ENCODE measurements at regions not wholly inside any gene's neighbourhood (a gene's known extent, or its start where the extent isn't known, plus 50 kb on each side); places are given as distances from the start of the nearest gene placed in this dataset.

GRCh38 chrX:35670889-35671288, 127.3 kb upstream of the MAGEB16 start:
- H2BK12ac ChIP-seq (ENCODE audit: low read length) = no peak overlapping the region
- no peak overlapping the region for H2AFZ ChIP-seq (ENCODE audit: low read length)
- H2BK5ac ChIP-seq (ENCODE audit: low read length) = no peak overlapping the region
- no peaks in the 10 kb centered on the region for H3K27me3 ChIP-seq (ENCODE audit: control insufficient read depth in 3 of 3, insufficient read depth in 3 of 3, low read depth in 1 of 3, low read length in 3 of 3)
- no peak overlapping the region for H2BK15ac ChIP-seq (ENCODE audit: low read length)
- no peak overlapping the region for H3K14ac ChIP-seq (ENCODE audit: low read length)
- H3K9ac ChIP-seq (ENCODE audit: low read depth, low read length, poor library complexity) = no peak overlapping the region
- H3K36me3 ChIP-seq (replicated peaks in 1 of 2; ENCODE audit: control insufficient read depth in 2 of 2, insufficient read depth in 2 of 2, low read length in 2 of 2) = no peaks in the 10 kb centered on the region
- H2AK5ac ChIP-seq (ENCODE audit: low read depth, low read length) = no peak overlapping the region
- no peak overlapping the region for H3K23ac ChIP-seq (ENCODE audit: low read depth, low read length, poor library complexity)
- no peak overlapping the region for H2BK120ac ChIP-seq (ENCODE audit: low read depth, low read length)
- H3K4me1 ChIP-seq (ENCODE audit: control insufficient read depth in 2 of 2, insufficient read depth in 1 of 2, low read depth in 1 of 2, low read length in 2 of 2) = no peaks in the 10 kb centered on the region
- H3K4me3 ChIP-seq (ENCODE audit: low read length in 2 of 2) = no peak overlapping the region
- H3K4ac ChIP-seq (ENCODE audit: low read length) = no peak overlapping the region
- no peak overlapping the region for H4K8ac ChIP-seq (ENCODE audit: low read depth, low read length)
- DNase-seq (ENCODE audit: low spot score) = no peak
- no peak overlapping the region for H4K91ac ChIP-seq (ENCODE audit: low read depth, low read length, poor library complexity)
- H3K4me2 ChIP-seq (ENCODE audit: insufficient read depth, low read length, poor library complexity, severe bottlenecking) = no peak overlapping the region
- H3K27ac ChIP-seq (replicated peaks; ENCODE audit: low read length) = no peak overlapping the region
- H3K79me1 ChIP-seq (ENCODE audit: low read depth, low read length) = no peaks in the 10 kb centered on the region
- H3K9me3 ChIP-seq (replicated peaks in 1 of 2; ENCODE audit: control insufficient read depth in 2 of 2, insufficient read depth in 1 of 2, low read depth in 1 of 2, low read length in 2 of 2) = no peaks in the 10 kb centered on the region
- WGBS, 2 donors (ENCODE audit: extremely low coverage in 2 of 2, insufficient read length in 2 of 2, insufficient replicate concordance in 1 of 2) = no CpG with 5 or more reads among the region's 5 CpGs
- no peak overlapping the region for H3K18ac ChIP-seq (ENCODE audit: low read length)

- no peak overlapping the region for H2BK12ac ChIP-seq (ENCODE audit: low read length)
- H2BK120ac ChIP-seq (ENCODE audit: low read depth, low read length) = no peak overlapping the region
- H2AFZ ChIP-seq (ENCODE audit: low read length) = no peak overlapping the region
- WGBS, 2 donors (ENCODE audit: extremely low coverage in 2 of 2, insufficient read length in 2 of 2, insufficient replicate concordance in 1 of 2) = no CpG with 5 or more reads among the region's 2 CpGs
- H2AK5ac ChIP-seq (ENCODE audit: low read depth, low read length) = no peak overlapping the region
- H3K4me1 ChIP-seq (ENCODE audit: control insufficient read depth in 2 of 2, insufficient read depth in 1 of 2, low read depth in 1 of 2, low read length in 2 of 2) = no peaks in the 10 kb centered on the region
- no peak overlapping the region for H3K4me2 ChIP-seq (ENCODE audit: insufficient read depth, low read length, poor library complexity, severe bottlenecking)
- H3K27ac ChIP-seq (replicated peaks; ENCODE audit: low read length) = no peak overlapping the region
- no peaks in the 10 kb centered on the region for H3K9me3 ChIP-seq (replicated peaks in 1 of 2; ENCODE audit: control insufficient read depth in 2 of 2, insufficient read depth in 1 of 2, low read depth in 1 of 2, low read length in 2 of 2)
- no peak overlapping the region for H3K4ac ChIP-seq (ENCODE audit: low read length)
- H3K14ac ChIP-seq (ENCODE audit: low read length) = no peak overlapping the region
- H3K23ac ChIP-seq (ENCODE audit: low read depth, low read length, poor library complexity) = no peak overlapping the region
- no peaks in the 10 kb centered on the region for H3K79me1 ChIP-seq (ENCODE audit: low read depth, low read length)
- no peak overlapping the region for H2BK15ac ChIP-seq (ENCODE audit: low read length)
- H3K18ac ChIP-seq (ENCODE audit: low read length) = no peak overlapping the region
- no peak for DNase-seq (ENCODE audit: low spot score)
- no peaks in the 10 kb centered on the region for H3K36me3 ChIP-seq (replicated peaks in 1 of 2; ENCODE audit: control insufficient read depth in 2 of 2, insufficient read depth in 2 of 2, low read length in 2 of 2)
- H3K27me3 ChIP-seq (ENCODE audit: control insufficient read depth in 3 of 3, insufficient read depth in 3 of 3, low read depth in 1 of 3, low read length in 3 of 3) = no peaks in the 10 kb centered on the region
- H4K8ac ChIP-seq (ENCODE audit: low read depth, low read length) = no peak overlapping the region
- H4K91ac ChIP-seq (ENCODE audit: low read depth, low read length, poor library complexity) = no peak overlapping the region
- no peak overlapping the region for H3K4me3 ChIP-seq (ENCODE audit: low read length in 2 of 2)
- no peak overlapping the region for H3K9ac ChIP-seq (ENCODE audit: low read depth, low read length, poor library complexity)
- H2BK5ac ChIP-seq (ENCODE audit: low read length) = no peak overlapping the region
Measured at GRCh38 chrX:35675151-35675550, 123.0 kb upstream of the MAGEB16 start.

DNA sequence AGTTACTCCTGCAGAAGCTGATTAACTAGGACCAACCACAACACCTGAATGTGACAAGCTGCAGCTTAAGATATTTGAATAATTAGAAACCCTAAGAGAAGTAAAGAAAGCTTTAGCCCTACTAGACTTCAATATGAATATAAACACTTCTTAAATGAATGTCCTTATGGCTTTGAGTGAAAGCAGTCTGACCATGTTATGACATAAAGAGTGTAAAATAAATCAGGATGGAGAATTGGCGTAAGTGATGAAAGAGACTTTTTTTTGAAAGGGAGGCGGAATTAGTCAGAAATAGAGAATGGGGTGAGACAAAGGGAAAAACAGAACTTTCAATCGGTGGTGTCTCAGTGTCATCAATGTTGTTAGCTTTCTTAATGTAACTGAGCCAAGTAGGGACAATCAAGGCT, 117.2 kb upstream of the MAGEB16 start:
- Histone ChIP-seq H2BK120ac (ENCODE audit: low read depth, low read length) (no peak overlapping the region), H2BK15ac (ENCODE audit: low read length) (no peak overlapping the region), H3K9ac (ENCODE audit: low read depth, low read length, poor library complexity) (no peak overlapping the region), H3K4me2 (ENCODE audit: insufficient read depth, low read length, poor library complexity, severe bottlenecking) (no peak overlapping the region), H3K23ac (ENCODE audit: low read depth, low read length, poor library complexity) (no peak overlapping the region), H2BK5ac (ENCODE audit: low read length) (no peak overlapping the region), H3K14ac (ENCODE audit: low read length) (no peak overlapping the region), H4K8ac (ENCODE audit: low read depth, low read length) (no peak overlapping the region), H2BK12ac (ENCODE audit: low read length) (no peak overlapping the region), H3K4ac (ENCODE audit: low read length) (no peak overlapping the region), H3K9me3 (replicated peaks in 1 of 2; ENCODE audit: control insufficient read depth in 2 of 2, insufficient read depth in 1 of 2, low read depth in 1 of 2, low read length in 2 of 2) (no peaks in the 10 kb centered on the region), H3K4me3 (ENCODE audit: low read length in 2 of 2) (no peak overlapping the region), H3K27me3 (ENCODE audit: control insufficient read depth in 3 of 3, insufficient read depth in 3 of 3, low read depth in 1 of 3, low read length in 3 of 3) (no peaks in the 10 kb centered on the region), H3K18ac (ENCODE audit: low read length) (no peak overlapping the region), H3K79me1 (ENCODE audit: low read depth, low read length) (no peaks in the 10 kb centered on the region), H3K36me3 (replicated peaks in 1 of 2; ENCODE audit: control insufficient read depth in 2 of 2, insufficient read depth in 2 of 2, low read length in 2 of 2) (no peaks in the 10 kb centered on the region), H2AK5ac (ENCODE audit: low read depth, low read length) (no peak overlapping the region), H4K91ac (ENCODE audit: low read depth, low read length, poor library complexity) (no peak overlapping the region), H3K27ac (replicated peaks; ENCODE audit: low read length) (no peak overlapping the region), H3K4me1 (ENCODE audit: control insufficient read depth in 2 of 2, insufficient read depth in 1 of 2, low read depth in 1 of 2, low read length in 2 of 2) (no peaks in the 10 kb centered on the region), H2AFZ (ENCODE audit: low read length) (no peak overlapping the region)
- no peak for DNase-seq (ENCODE audit: low spot score)
- WGBS, 2 donors (ENCODE audit: extremely low coverage in 2 of 2, insufficient read length in 2 of 2, insufficient replicate concordance in 1 of 2) = no CpG with 5 or more reads among the region's 3 CpGs

DNA sequence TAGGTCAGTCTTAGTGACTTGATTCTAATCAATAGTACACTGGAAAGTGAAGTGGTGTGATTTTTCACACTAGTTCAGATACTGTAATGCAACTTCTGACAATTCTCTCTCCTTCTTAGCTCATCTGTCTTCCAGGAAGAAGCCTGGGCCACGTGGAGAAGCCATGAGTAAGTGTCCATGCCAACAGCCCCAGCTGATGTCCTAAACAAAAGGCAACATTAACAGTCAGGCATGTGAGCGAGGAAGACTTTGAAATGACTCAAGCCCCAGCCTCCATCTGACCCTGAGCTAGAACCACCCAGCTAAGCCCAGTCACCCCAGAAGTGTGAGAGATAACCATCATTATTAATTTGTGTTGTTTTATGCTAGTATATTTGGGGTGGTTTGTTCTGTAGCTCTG, 115.7 kb upstream of the MAGEB16 start:
- Histone ChIP-seq H3K9me3 (replicated peaks in 1 of 2; ENCODE audit: control insufficient read depth in 2 of 2, insufficient read depth in 1 of 2, low read depth in 1 of 2, low read length in 2 of 2) (no peaks in the 10 kb centered on the region), H2BK12ac (ENCODE audit: low read length) (no peak overlapping the region), H2BK120ac (ENCODE audit: low read depth, low read length) (no peak overlapping the region), H4K91ac (ENCODE audit: low read depth, low read length, poor library complexity) (no peak overlapping the region), H3K4me3 (ENCODE audit: low read length in 2 of 2) (no peak overlapping the region), H3K79me1 (ENCODE audit: low read depth, low read length) (no peaks in the 10 kb centered on the region), H3K4ac (ENCODE audit: low read length) (no peak overlapping the region), H3K4me2 (ENCODE audit: insufficient read depth, low read length, poor library complexity, severe bottlenecking) (no peak overlapping the region), H3K27me3 (ENCODE audit: control insufficient read depth in 3 of 3, insufficient read depth in 3 of 3, low read depth in 1 of 3, low read length in 3 of 3) (no peaks in the 10 kb centered on the region), H3K36me3 (replicated peaks in 1 of 2; ENCODE audit: control insufficient read depth in 2 of 2, insufficient read depth in 2 of 2, low read length in 2 of 2) (no peaks in the 10 kb centered on the region), H2BK15ac (ENCODE audit: low read length) (no peak overlapping the region), H3K9ac (ENCODE audit: low read depth, low read length, poor library complexity) (no peak overlapping the region), H3K4me1 (ENCODE audit: control insufficient read depth in 2 of 2, insufficient read depth in 1 of 2, low read depth in 1 of 2, low read length in 2 of 2) (no peaks in the 10 kb centered on the region), H3K27ac (replicated peaks; ENCODE audit: low read length) (no peak overlapping the region), H2BK5ac (ENCODE audit: low read length) (no peak overlapping the region), H2AFZ (ENCODE audit: low read length) (no peak overlapping the region), H3K23ac (ENCODE audit: low read depth, low read length, poor library complexity) (no peak overlapping the region), H3K18ac (ENCODE audit: low read length) (no peak overlapping the region), H4K8ac (ENCODE audit: low read depth, low read length) (no peak overlapping the region), H3K14ac (ENCODE audit: low read length) (no peak overlapping the region), H2AK5ac (ENCODE audit: low read depth, low read length) (no peak overlapping the region)
- DNase-seq (ENCODE audit: low spot score) = no peak
- no CpG with 5 or more reads among the region's 2 CpGs for WGBS, 2 donors (ENCODE audit: extremely low coverage in 2 of 2, insufficient read length in 2 of 2, insufficient replicate concordance in 1 of 2)
